Mucosa of descending colon (tissue), 3 donors: ENCODE measurements at regions not wholly inside any gene's neighbourhood (a gene's known extent, or its start where the extent isn't known, plus 50 kb on each side); places are given as distances from the start of the nearest gene placed in this dataset.

Experiments
- ATAC-seq: fragments of 200-7000 bp; cut with Tn5 transposase; one replicate; pipeline ENCODE4 v1.9.1; 2020; ENCODE audit warnings: mild to moderate bottlenecking, moderate library complexity
- DNase-seq, 3 donors: peaks; one replicate each; pipeline ENCODE4 v3.0.0-alpha.2; 2020
- H3K36me3 ChIP-seq: fragments of 200-600 bp; one replicate; pipeline ENCODE4 v1.8.0; 2021; ENCODE audit warnings: low read depth, mild to moderate bottlenecking
- H3K4me1 ChIP-seq: fragments of 200-600 bp; one replicate; pipeline ENCODE4 v1.8.0; 2021; ENCODE audit warnings: low read depth, mild to moderate bottlenecking
- H3K4me3 ChIP-seq: fragments of 200-600 bp; one replicate; pipeline ENCODE4 v1.8.0; 2021; ENCODE audit warnings: mild to moderate bottlenecking
- H3K9me3 ChIP-seq: fragments of 200-600 bp; one replicate; pipeline ENCODE4 v1.8.0; 2021; ENCODE audit warnings: mild to moderate bottlenecking
- CTCF ChIP-seq: fragments of 200-600 bp; IDR thresholded peaks from one replicate; pipeline ENCODE4 v1.8.0; 2022; ENCODE audit warnings: antibody characterized with exemption, mild to moderate bottlenecking
- intact Hi-C, 2 donors: fragments of 100-400 bp; cut with DNase I in 1 of 2; cut with micrococcal nuclease in 1 of 2; formaldehyde crosslinking; loops; one replicate each; pipeline versions ENCODE4 v1.11.0 to v1.11.1; 2022; cut with DNase I, micrococcal nuclease
- donor health status: DM: no; HTN: no; CAD: no; lungs with moderate emphysema.
- donor health status: DM: no; HTN: no; CAD: no.
- donor health status: DM: no; HTN: yes; CAD: no.

- no peak for DNase-seq
- no peak for TF ChIP-seq CTCF
- ATAC-seq: no peak
- Histone ChIP-seq H3K4me1 (no peaks in the 10 kb centered on the region), H3K4me3 (no peak overlapping the region), H3K9me3 (no peaks in the 10 kb centered on the region), H3K36me3 (no peaks in the 10 kb centered on the region)
- intact Hi-C loops: no loop called here
These were observed 162.5 kb upstream of the TMEFF2 start for GRCh38 chr2:192357217-192357616.

GRCh38 chr2:192354512-192355244 is 159.9 kb upstream of the TMEFF2 start:
- intact Hi-C loops: no loop called here
- ATAC-seq (no peak), DNase-seq (no peak)
- Histone ChIP-seq H3K36me3 (no peaks in the 10 kb centered on the region), H3K4me1 (no peaks in the 10 kb centered on the region), H3K9me3 (no peaks in the 10 kb centered on the region), H3K4me3 (no peak overlapping the region)
- no peak for TF ChIP-seq CTCF

GRCh38 chr2:192347542-192347941 is 152.8 kb upstream of the TMEFF2 start:
- ATAC-seq (no peak), DNase-seq (no peak)
- H3K9me3 ChIP-seq: no peaks in the 10 kb centered on the region
- intact Hi-C loops: no loop called here
- H3K4me1 ChIP-seq: no peaks in the 10 kb centered on the region
- no peak overlapping the region for H3K4me3 ChIP-seq
- no peaks in the 10 kb centered on the region for H3K36me3 ChIP-seq
- TF ChIP-seq CTCF: no peak

- Histone ChIP-seq H3K9me3 (no peaks in the 10 kb centered on the region), H3K4me3 (no peak overlapping the region), H3K36me3 (no peaks in the 10 kb centered on the region), H3K4me1 (no peaks in the 10 kb centered on the region)
- intact Hi-C loops: no loop called here
- TF ChIP-seq CTCF: no peak
- no peak for ATAC-seq
- no peak for DNase-seq
These were observed 150.6 kb upstream of the TMEFF2 start for GRCh38 chr2:192345287-192345686.

- Histone ChIP-seq H3K4me1 (no peaks in the 10 kb centered on the region), H3K36me3 (no peaks in the 10 kb centered on the region), H3K4me3 (no peak overlapping the region), H3K9me3 (no peaks in the 10 kb centered on the region)
- no peak for DNase-seq
- no peak for ATAC-seq
- TF ChIP-seq CTCF: no peak
- intact Hi-C loops: no loop called here
These were observed 138.9 kb upstream of the TMEFF2 start for GRCh38 chr2:192333642-192334041.

GRCh38 chr2:192328297-192328696 is 133.6 kb upstream of the TMEFF2 start:
- Histone ChIP-seq H3K4me1 (no peaks in the 10 kb centered on the region), H3K36me3 (no peaks in the 10 kb centered on the region), H3K9me3 (no peaks in the 10 kb centered on the region), H3K4me3 (no peak overlapping the region)
- TF ChIP-seq CTCF: no peak
- intact Hi-C loops: no loop called here
- no peak for DNase-seq
- no peak for ATAC-seq
